Fibroblast of pulmonary artery (primary cell): ENCODE measurements at regions not wholly inside any gene's neighbourhood (a gene's known extent, or its start where the extent isn't known, plus 50 kb on each side); places are given as distances from the start of the nearest gene placed in this dataset.

Source experiments
- DNase-seq: peaks from one replicate; pipeline ENCODE4 v3.0.0-alpha.2; 2010; ENCODE audit warnings: low read depth
- H3K4me3 ChIP-seq: replicated peaks from 2 replicates; pipeline ENCODE4 v1.5.1; 2011; ENCODE audit warnings: low read depth, mild to moderate bottlenecking, control low read depth, low read length, moderate library complexity
- CTCF ChIP-seq: IDR thresholded peaks from 2 replicates; pipeline ENCODE4 v1.5.1; 2011; ENCODE audit warnings: mild to moderate bottlenecking, control low read depth, low read length, inconsistent platforms; ENCODE audit errors: missing control alignments

- no peak for DNase-seq
- TF ChIP-seq CTCF, result no peak
Measured at GRCh38 chr19:28034936-28035335, 1178.0 kb downstream of the UQCRFS1 start.

GRCh38 chr19:28028881-28029444 is 1184.0 kb downstream of the UQCRFS1 start:
- no peak overlapping the region for H3K4me3 ChIP-seq
- DNase-seq, result no peak
- TF ChIP-seq CTCF, result no peak

More at GRCh38 chr19:28034936-28035335, 1178.0 kb downstream of the UQCRFS1 start:
- no peak overlapping the region for H3K4me3 ChIP-seq

- no peak overlapping the region for H3K4me3 ChIP-seq
- TF ChIP-seq CTCF, result no peak
- DNase-seq, result no peak
Measured at GRCh38 chr19:28027116-28027515, 1185.8 kb downstream of the UQCRFS1 start.

- no peak for DNase-seq
- no peak for TF ChIP-seq CTCF
- no peak overlapping the region for H3K4me3 ChIP-seq
Measured at GRCh38 chr19:28026636-28027035, 1186.3 kb downstream of the UQCRFS1 start.

GRCh38 chr19:28024920-28025319 is 1188.0 kb downstream of the UQCRFS1 start:
- no peak for DNase-seq
- TF ChIP-seq CTCF, result no peak
- H3K4me3 ChIP-seq, result no peak overlapping the region

- no peak overlapping the region for H3K4me3 ChIP-seq
- no peak for TF ChIP-seq CTCF
- DNase-seq, result peak; percentile 13
Measured at GRCh38 chr19:28023064-28023463, 1189.9 kb downstream of the UQCRFS1 start.

GRCh38 chr19:28022506-28022905 is 1190.4 kb downstream of the UQCRFS1 start:
- H3K4me3 ChIP-seq, result no peak overlapping the region
- no peak for TF ChIP-seq CTCF
- no peak for DNase-seq
